ENCODE measurements at regions not wholly inside any gene's neighbourhood (a gene's known extent, or its start where the extent isn't known, plus 50 kb on each side); places are given as distances from the start of the nearest gene placed in this dataset.

- Histone ChIP-seq H3K4me2 (ENCODE audit: control insufficient read depth, insufficient read depth) (no peak overlapping the region), H3K4me3 (no peak overlapping the region), H3K36me3 (ENCODE audit: control insufficient read depth in 2 of 2, insufficient read depth in 2 of 2, low read length in 1 of 2) (no peaks in the 10 kb centered on the region), H3K9me3 (replicated peaks; ENCODE audit: control insufficient read depth, insufficient read depth, low read length) (no peaks in the 10 kb centered on the region), H3K27ac (ENCODE audit: control insufficient read depth, insufficient read depth) (no peak overlapping the region), H3K9ac (ENCODE audit: control insufficient read depth, insufficient read depth, low read length) (no peak overlapping the region), H3K4me1 (ENCODE audit: control insufficient read depth, insufficient read depth, low read length) (no peaks in the 10 kb centered on the region), H2AFZ (ENCODE audit: control insufficient read depth, low read depth, low read length) (no peak overlapping the region), H4K20me1 (ENCODE audit: control insufficient read depth, insufficient read depth) (no peaks in the 10 kb centered on the region), H3K79me2 (ENCODE audit: control insufficient read depth, insufficient read depth, low read length) (no peaks in the 10 kb centered on the region), H3K27me3 (replicated peaks in 1 of 2; ENCODE audit: control insufficient read depth in 2 of 2, insufficient read depth in 2 of 2, low read length in 1 of 2) (no peaks in the 10 kb centered on the region; a peak in 1 of 4 replicates)
- ATAC-seq (no peak), FAIRE-seq (no peak), DNase-seq (ENCODE audit: low read depth, low spot score) (no peak)
- WGBS (ENCODE audit: insufficient coverage, insufficient replicate concordance, low lambda C conversion rate, missing lambda C conversion rate), result 60% methylated on average over 7 of the region's 7 CpGs
- ChIA-PET SMC1A (ENCODE audit: uncharacterized antibody, unreplicated experiment) (no interaction called here), RAD21 (ENCODE audit: unreplicated experiment) (no interaction called here), POLR2A (no interaction called here), CTCF (interaction anchor here (0.9 to 1.1 kb wide), 2 partner anchors 9 to 402 kb away, joined by 3 to 4 read pairs; no protein-coding TSS in a partner anchor)
- in situ Hi-C loops (cut with MboI), result no loop called here
- TF ChIP-seq CHD4 (IDR thresholded peaks at IDR 0.05) (no peak), HSF1 (IDR thresholded peaks at IDR 0.05; ENCODE audit: low read depth, low read length) (no peak), SUPT20H (IDR thresholded peaks at IDR 0.05; ENCODE audit: borderline replicate concordance, control insufficient read depth, low read depth, low read length) (no peak), SP1 (IDR thresholded peaks at IDR 0.05; ENCODE audit: low read depth, low read length) (no peak), KDM1A (IDR thresholded peaks at IDR 0.05; ENCODE audit: borderline replicate concordance) (no peak), IRF4 (IDR thresholded peaks at IDR 0.05; ENCODE audit: low read depth, low read length) (no peak), ESRRA (IDR thresholded peaks at IDR 0.05; ENCODE audit: low read length) (no peak), CREB1 (IDR thresholded peaks at IDR 0.05; ENCODE audit: low read depth) (no peak), MAX (IDR thresholded peaks at IDR 0.05; ENCODE audit: low read depth, low read length) (no peak), ATF3 (IDR thresholded peaks at IDR 0.05; ENCODE audit: borderline replicate concordance, extremely low read depth, low read depth, low read length) (no peak), NBN (IDR thresholded peaks at IDR 0.05) (no peak), NFXL1 (IDR thresholded peaks at IDR 0.05; ENCODE audit: borderline replicate concordance) (no peak), SMAD5 (IDR thresholded peaks at IDR 0.05; ENCODE audit: low read depth) (no peak), E4F1 (IDR thresholded peaks at IDR 0.05; ENCODE audit: borderline replicate concordance, partially characterized antibody) (no peak), FOS (IDR thresholded peaks at IDR 0.05; ENCODE audit: borderline replicate concordance, extremely low read depth, insufficient read length) (no peak), CHD1 (IDR thresholded peaks at IDR 0.05; ENCODE audit: low read depth, low read length) (no peak), POLR2AphosphoS2 (IDR thresholded peaks at IDR 0.05; ENCODE audit: low read depth, low read length) (no peak)
- intact Hi-C loops (cut with micrococcal nuclease; ENCODE audit: unreplicated experiment), result no loop called here
- no TSS peak for BruUV-seq (replicated peaks)
These were observed 143.9 kb downstream of the ANKRD60 start for GRCh38 chr20:58084566-58084965.

All from GM12878 (cell line).